ENCODE measurements at regions not wholly inside any gene's neighbourhood (a gene's known extent, or its start where the extent isn't known, plus 50 kb on each side); places are given as distances from the start of the nearest gene placed in this dataset.

DNA sequence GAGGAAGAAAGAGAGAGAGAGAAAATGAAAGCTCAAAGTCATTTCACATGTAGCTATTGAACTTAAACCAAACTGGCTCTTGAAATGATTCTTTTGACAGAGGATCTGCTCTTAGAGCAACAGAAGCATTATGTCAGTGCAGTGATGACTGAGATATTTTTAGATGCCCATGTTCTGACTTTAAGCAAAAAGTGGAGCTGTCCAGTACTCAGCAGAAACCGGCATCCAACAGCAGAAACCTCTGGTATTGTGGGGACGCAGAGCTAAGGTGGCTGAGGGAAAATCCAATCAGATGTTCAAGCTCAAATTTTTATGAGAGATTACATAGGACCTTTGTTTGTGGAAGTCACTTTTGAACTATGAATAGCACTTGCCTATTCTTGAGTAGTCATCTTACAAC, 69.8 kb upstream of the ANKFN1 start:
- TF ChIP-seq, protein P1, sequence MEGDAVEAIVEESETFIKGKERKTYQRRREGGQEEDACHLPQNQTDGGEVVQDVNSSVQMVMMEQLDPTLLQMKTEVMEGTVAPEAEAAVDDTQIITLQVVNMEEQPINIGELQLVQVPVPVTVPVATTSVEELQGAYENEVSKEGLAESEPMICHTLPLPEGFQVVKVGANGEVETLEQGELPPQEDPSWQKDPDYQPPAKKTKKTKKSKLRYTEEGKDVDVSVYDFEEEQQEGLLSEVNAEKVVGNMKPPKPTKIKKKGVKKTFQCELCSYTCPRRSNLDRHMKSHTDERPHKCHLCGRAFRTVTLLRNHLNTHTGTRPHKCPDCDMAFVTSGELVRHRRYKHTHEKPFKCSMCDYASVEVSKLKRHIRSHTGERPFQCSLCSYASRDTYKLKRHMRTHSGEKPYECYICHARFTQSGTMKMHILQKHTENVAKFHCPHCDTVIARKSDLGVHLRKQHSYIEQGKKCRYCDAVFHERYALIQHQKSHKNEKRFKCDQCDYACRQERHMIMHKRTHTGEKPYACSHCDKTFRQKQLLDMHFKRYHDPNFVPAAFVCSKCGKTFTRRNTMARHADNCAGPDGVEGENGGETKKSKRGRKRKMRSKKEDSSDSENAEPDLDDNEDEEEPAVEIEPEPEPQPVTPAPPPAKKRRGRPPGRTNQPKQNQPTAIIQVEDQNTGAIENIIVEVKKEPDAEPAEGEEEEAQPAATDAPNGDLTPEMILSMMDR (IDR thresholded peaks at IDR 0.05; ENCODE audit: poor library complexity, severe bottlenecking): no peak
- TF ChIP-seq, protein P2, sequence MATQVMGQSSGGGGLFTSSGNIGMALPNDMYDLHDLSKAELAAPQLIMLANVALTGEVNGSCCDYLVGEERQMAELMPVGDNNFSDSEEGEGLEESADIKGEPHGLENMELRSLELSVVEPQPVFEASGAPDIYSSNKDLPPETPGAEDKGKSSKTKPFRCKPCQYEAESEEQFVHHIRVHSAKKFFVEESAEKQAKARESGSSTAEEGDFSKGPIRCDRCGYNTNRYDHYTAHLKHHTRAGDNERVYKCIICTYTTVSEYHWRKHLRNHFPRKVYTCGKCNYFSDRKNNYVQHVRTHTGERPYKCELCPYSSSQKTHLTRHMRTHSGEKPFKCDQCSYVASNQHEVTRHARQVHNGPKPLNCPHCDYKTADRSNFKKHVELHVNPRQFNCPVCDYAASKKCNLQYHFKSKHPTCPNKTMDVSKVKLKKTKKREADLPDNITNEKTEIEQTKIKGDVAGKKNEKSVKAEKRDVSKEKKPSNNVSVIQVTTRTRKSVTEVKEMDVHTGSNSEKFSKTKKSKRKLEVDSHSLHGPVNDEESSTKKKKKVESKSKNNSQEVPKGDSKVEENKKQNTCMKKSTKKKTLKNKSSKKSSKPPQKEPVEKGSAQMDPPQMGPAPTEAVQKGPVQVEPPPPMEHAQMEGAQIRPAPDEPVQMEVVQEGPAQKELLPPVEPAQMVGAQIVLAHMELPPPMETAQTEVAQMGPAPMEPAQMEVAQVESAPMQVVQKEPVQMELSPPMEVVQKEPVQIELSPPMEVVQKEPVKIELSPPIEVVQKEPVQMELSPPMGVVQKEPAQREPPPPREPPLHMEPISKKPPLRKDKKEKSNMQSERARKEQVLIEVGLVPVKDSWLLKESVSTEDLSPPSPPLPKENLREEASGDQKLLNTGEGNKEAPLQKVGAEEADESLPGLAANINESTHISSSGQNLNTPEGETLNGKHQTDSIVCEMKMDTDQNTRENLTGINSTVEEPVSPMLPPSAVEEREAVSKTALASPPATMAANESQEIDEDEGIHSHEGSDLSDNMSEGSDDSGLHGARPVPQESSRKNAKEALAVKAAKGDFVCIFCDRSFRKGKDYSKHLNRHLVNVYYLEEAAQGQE (IDR thresholded peaks at IDR 0.05; ENCODE audit: borderline replicate concordance): no peak
- TF ChIP-seq EP300 (conservative IDR thresholded peaks at IDR 0.05; ENCODE audit: poor library complexity, severe bottlenecking) (no peak), EZH2 (IDR thresholded peaks at IDR 0.05; ENCODE audit: borderline replicate concordance, insufficient read depth, low read length, poor library complexity, severe bottlenecking) (no peak)
